CD4-positive, CD25-positive, alpha-beta regulatory T cell (primary cell): ENCODE measurements at regions not wholly inside any gene's neighbourhood (a gene's known extent, or its start where the extent isn't known, plus 50 kb on each side); places are given as distances from the start of the nearest gene placed in this dataset.

ENCODE experiments used
- ATAC-seq, 2 donors: fragments of 150-1000 bp; cut with Tn5 transposase; one replicate each; pipeline ENCODE4 v1.10.0; 2021; ENCODE audit warnings: low read depth in 2 of 2, moderate number of reproducible peaks in 2 of 2, moderate library complexity in 1 of 2
- DNase-seq, 3 donors: peaks; one replicate each; pipeline versions ENCODE4 v3.0.0 to v3.0.0-alpha.2; 2012 to 2022; ENCODE audit warnings: mixed read lengths in 1 of 3
- H3K27ac ChIP-seq: one replicate; pipeline ENCODE4 v1.7.0; 2013; ENCODE audit warnings: mild to moderate bottlenecking, low read length; ENCODE audit not compliant: insufficient read depth, poor library complexity, severe bottlenecking
- H3K27me3 ChIP-seq: one replicate; pipeline ENCODE4 v1.7.0; 2013; ENCODE audit warnings: low read length; ENCODE audit not compliant: control insufficient read depth, insufficient read depth
- H3K36me3 ChIP-seq: one replicate; pipeline ENCODE4 v1.7.0; 2013; ENCODE audit warnings: mild to moderate bottlenecking, low read length, moderate library complexity; ENCODE audit not compliant: control insufficient read depth, insufficient read depth
- H3K4me1 ChIP-seq: 2 replicates; pipeline ENCODE4 v1.7.0; 2013; ENCODE audit warnings: mild to moderate bottlenecking, low read length; ENCODE audit not compliant: insufficient read depth, control insufficient read depth, poor library complexity, severe bottlenecking
- H3K4me3 ChIP-seq: one replicate; pipeline ENCODE4 v1.7.0; 2013; ENCODE audit warnings: low read depth, mild to moderate bottlenecking, low read length, moderate library complexity
- H3K9me3 ChIP-seq, 2 experiments: 1 replicate in 1 of 2; 2 replicates in 1 of 2; pipeline ENCODE4 v1.7.0; 2013; ENCODE audit warnings: low read length in 2 of 2, mild to moderate bottlenecking in 1 of 2, moderate library complexity in 1 of 2; ENCODE audit not compliant: control insufficient read depth in 2 of 2
- H3K27ac Mint-ChIP-seq, 3 donors: one replicate each; pipeline ENCODE4 v1.8.0; 2020 to 2022; ENCODE audit warnings: mild to moderate bottlenecking in 3 of 3, mixed read lengths in 3 of 3, moderate library complexity in 2 of 3
- H3K27me3 Mint-ChIP-seq: one replicate; pipeline ENCODE4 v1.8.0; 2022; ENCODE audit warnings: mild to moderate bottlenecking, mixed read lengths
- H3K36me3 Mint-ChIP-seq: one replicate; pipeline ENCODE4 v1.8.0; 2020; ENCODE audit warnings: mixed read lengths
- H3K4me1 Mint-ChIP-seq, 4 donors: one replicate each; pipeline ENCODE4 v1.8.0; 2020 to 2022; ENCODE audit warnings: mixed read lengths in 4 of 4, mild to moderate bottlenecking in 1 of 4
- H3K4me3 Mint-ChIP-seq, 4 donors: one replicate each; pipeline ENCODE4 v1.8.0; 2020 to 2022; ENCODE audit warnings: mild to moderate bottlenecking in 4 of 4, mixed read lengths in 4 of 4, moderate library complexity in 3 of 4
- H3K9me3 Mint-ChIP-seq, 7 donors: one replicate each; pipeline ENCODE4 v1.8.0; 2020 to 2022; ENCODE audit warnings: mixed read lengths in 7 of 7, mild to moderate bottlenecking in 3 of 7, moderate library complexity in 2 of 7

DNA sequence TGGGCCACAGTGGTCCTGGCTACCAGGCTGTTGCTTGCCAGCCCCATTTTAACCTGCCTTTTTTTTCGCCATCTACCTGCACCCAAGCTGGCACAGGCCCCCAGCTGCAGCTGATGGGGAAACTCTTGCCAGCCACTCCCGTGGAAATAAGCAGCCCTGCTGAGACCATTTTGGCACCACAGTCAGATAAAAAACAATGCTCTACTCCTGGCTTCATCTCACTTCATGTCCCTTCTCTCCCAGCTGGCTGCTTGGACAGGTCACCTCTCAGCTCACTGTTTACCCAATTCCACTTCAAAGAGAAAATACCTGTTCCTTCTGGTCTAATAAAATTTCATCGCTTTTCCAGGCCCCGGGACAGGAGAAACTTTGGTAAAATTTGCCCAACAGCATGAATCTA is 322.6 kb upstream of the SLC30A5 start:
- no peaks in the 10 kb centered on the region for H3K4me1 Mint-ChIP-seq
- H3K9me3 Mint-ChIP-seq = peaks cover 0 to 2% (median 0%) of the 10 kb centered on the region in 7 donors
- peaks cover 4% of the 10 kb centered on the region for H3K27me3 Mint-ChIP-seq

DNA sequence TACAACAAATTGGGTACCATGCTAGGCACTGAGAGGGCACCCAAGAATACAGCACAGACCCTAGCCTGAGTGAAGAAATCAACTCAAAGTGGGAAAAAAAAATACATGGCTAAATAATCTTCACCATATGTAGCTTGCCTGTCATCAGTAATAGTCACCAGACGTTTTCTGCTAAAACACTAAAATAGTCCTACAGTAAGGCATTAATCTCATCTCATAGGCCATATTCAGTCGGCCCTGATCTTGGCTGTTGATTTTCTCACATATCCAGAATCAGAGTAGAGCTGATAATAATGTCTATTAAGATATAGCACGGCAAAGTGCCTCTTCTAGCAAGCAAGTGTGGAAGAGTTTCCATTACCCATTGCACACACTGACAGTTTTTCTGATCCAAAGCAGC is 322.1 kb upstream of the SLC30A5 start:
- H3K9me3 ChIP-seq = no peaks in the 10 kb centered on the region
- no peak for DNase-seq
- no peaks in the 10 kb centered on the region for H3K36me3 ChIP-seq
- H3K4me3 ChIP-seq = no peak overlapping the region
- ATAC-seq = no peak
- no peak overlapping the region for H3K27ac ChIP-seq
- no peaks in the 10 kb centered on the region for H3K36me3 Mint-ChIP-seq
- peaks cover 0 to 2% (median 0%) of the 10 kb centered on the region in 7 donors for H3K9me3 Mint-ChIP-seq
- no peak overlapping the region for H3K27ac Mint-ChIP-seq
- no peak overlapping the region for H3K4me3 Mint-ChIP-seq
- no peaks in the 10 kb centered on the region for H3K4me1 ChIP-seq
- peaks cover 4% of the 10 kb centered on the region for H3K27me3 Mint-ChIP-seq
- H3K4me1 Mint-ChIP-seq = no peaks in the 10 kb centered on the region
- peaks cover 2% of the 10 kb centered on the region for H3K27me3 ChIP-seq

More for the DNA sequence above, 322.6 kb upstream of the SLC30A5 start:
- H3K27ac Mint-ChIP-seq = no peak overlapping the region
- DNase-seq = no peak
- no peaks in the 10 kb centered on the region for H3K4me1 ChIP-seq
- H3K36me3 Mint-ChIP-seq = no peaks in the 10 kb centered on the region
- no peak for ATAC-seq
- H3K27me3 ChIP-seq = peaks cover 2% of the 10 kb centered on the region
- no peak overlapping the region for H3K4me3 Mint-ChIP-seq
- H3K36me3 ChIP-seq = no peaks in the 10 kb centered on the region
- H3K27ac ChIP-seq = no peak overlapping the region
- no peaks in the 10 kb centered on the region for H3K9me3 ChIP-seq
- no peak overlapping the region for H3K4me3 ChIP-seq

DNA sequence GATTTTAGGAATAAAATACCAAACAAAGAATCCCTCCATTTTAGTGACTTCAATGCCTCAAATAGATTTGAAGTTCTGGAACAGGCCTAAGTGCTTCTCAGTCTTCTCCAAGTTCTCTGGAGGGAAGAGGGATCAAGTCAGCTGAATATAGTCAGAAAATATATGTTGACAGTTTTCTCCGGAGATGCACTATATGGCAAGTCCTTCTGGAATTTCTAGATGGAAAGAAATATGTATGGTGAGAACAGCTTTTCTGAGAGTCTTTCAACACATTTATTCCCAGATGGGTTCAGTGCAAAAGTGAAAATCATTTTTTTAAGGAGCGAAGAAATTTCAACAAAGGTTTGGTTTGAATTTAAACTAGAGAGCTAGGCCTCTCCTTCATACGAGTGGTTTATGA is 317.4 kb upstream of the SLC30A5 start:
- no peak overlapping the region for H3K27ac Mint-ChIP-seq
- no peak overlapping the region for H3K4me3 Mint-ChIP-seq
- no peak for DNase-seq
- Histone ChIP-seq H3K4me1 (no peaks in the 10 kb centered on the region), H3K27ac (no peak overlapping the region), H3K4me3 (no peak overlapping the region), H3K27me3 (peaks cover 2% of the 10 kb centered on the region), H3K36me3 (no peaks in the 10 kb centered on the region), H3K9me3 (no peaks in the 10 kb centered on the region)
- H3K27me3 Mint-ChIP-seq = peaks cover 4% of the 10 kb centered on the region
- no peak for ATAC-seq
- no peaks in the 10 kb centered on the region for H3K36me3 Mint-ChIP-seq
- no peaks in the 10 kb centered on the region for H3K4me1 Mint-ChIP-seq
- peaks cover 0 to 2% (median 0%) of the 10 kb centered on the region in 7 donors for H3K9me3 Mint-ChIP-seq

DNA sequence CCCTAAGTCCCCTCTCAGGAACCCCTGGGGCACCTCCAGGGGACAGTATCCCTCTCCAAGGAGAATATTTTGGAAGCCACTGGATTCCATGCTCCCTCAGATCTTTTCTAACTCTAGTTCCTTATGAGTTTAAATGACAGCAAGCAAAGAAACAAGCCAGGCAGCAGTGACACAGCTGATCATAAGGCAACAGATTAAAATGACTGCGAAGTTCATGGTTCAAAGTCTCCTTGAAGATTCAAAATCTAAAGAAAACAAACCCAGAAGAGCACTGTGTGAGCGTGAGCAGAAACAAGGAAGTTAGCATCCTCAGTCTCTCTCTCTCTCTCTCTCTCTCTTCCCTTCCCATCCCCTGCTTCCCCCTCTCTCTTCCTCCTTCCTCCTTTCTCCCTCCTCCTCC is 316.7 kb upstream of the SLC30A5 start:
- Histone ChIP-seq H3K9me3 (no peaks in the 10 kb centered on the region), H3K27ac (no peak overlapping the region), H3K36me3 (no peaks in the 10 kb centered on the region), H3K4me3 (no peak overlapping the region), H3K4me1 (no peaks in the 10 kb centered on the region), H3K27me3 (no peaks in the 10 kb centered on the region)
- Mint-ChIP-seq H3K27me3 (peaks cover 4% of the 10 kb centered on the region), H3K4me3 (no peak overlapping the region), H3K36me3 (no peaks in the 10 kb centered on the region), H3K9me3 (peaks cover 0 to 2% (median 0%) of the 10 kb centered on the region in 7 donors), H3K4me1 (no peaks in the 10 kb centered on the region), H3K27ac (no peak overlapping the region)
- DNase-seq (no peak), ATAC-seq (no peak)

GRCh38 chr5:68778484-68778883 is 315.3 kb upstream of the SLC30A5 start:
- Mint-ChIP-seq H3K27me3 (peaks cover 10% of the 10 kb centered on the region), H3K4me1 (no peaks in the 10 kb centered on the region), H3K27ac (no peak overlapping the region), H3K36me3 (no peaks in the 10 kb centered on the region), H3K9me3 (peaks cover 2 to 6% (median 3%) of the 10 kb centered on the region in 7 donors), H3K4me3 (no peak overlapping the region)
- no peak for ATAC-seq
- no peak for DNase-seq
- H3K27ac ChIP-seq = no peak overlapping the region
- H3K4me1 ChIP-seq = no peaks in the 10 kb centered on the region
- no peaks in the 10 kb centered on the region for H3K27me3 ChIP-seq
- no peaks in the 10 kb centered on the region for H3K9me3 ChIP-seq
- H3K4me3 ChIP-seq = no peak overlapping the region
- no peaks in the 10 kb centered on the region for H3K36me3 ChIP-seq

DNA sequence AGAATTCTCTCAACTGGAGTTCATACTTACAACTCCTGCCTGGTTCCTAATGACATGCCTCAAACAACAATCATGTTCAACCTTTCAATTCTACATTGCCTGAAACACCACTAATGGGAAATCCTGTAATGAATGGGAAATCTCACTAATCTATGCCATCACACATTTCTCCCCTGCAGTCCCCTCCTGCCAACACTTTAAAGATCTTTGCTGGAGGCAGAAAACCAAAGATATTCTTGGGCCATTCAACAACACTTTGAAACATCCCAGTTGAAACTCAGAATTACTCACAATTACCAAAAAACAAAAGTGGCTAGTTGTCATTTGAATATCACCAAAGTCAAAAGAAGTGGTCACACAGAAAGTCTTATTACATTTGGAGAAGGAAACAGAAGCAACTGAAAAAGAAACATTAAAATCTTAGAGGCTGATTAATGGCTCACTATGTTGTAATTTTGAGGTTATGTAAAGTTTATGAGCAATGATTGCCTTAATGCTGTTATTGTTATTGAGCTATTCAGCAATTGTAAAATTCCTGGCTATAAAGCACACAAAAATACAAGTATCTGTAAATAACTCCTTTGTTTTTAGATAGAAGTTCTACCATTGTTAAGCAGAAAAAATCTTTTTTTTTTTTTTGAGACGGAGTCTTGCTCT is 313.4 kb upstream of the SLC30A5 start:
- H3K4me3 ChIP-seq = no peak overlapping the region

GRCh38 chr5:68793074-68793473 is 300.7 kb upstream of the SLC30A5 start:
- peaks cover 17% of the 10 kb centered on the region for H3K27me3 Mint-ChIP-seq
- H3K27ac ChIP-seq = no peak overlapping the region
- no peak overlapping the region for H3K4me3 Mint-ChIP-seq
- H3K4me1 Mint-ChIP-seq = no peaks in the 10 kb centered on the region
- no peaks in the 10 kb centered on the region for H3K4me1 ChIP-seq
- ATAC-seq (no peak), DNase-seq (no peak)
- H3K36me3 ChIP-seq = no peaks in the 10 kb centered on the region
- no peaks in the 10 kb centered on the region for H3K27me3 ChIP-seq
- no peaks in the 10 kb centered on the region for H3K36me3 Mint-ChIP-seq
- peaks cover 0 to 4% (median 0%) of the 10 kb centered on the region in 7 donors for H3K9me3 Mint-ChIP-seq
- no peak overlapping the region for H3K27ac Mint-ChIP-seq
- no peaks in the 10 kb centered on the region for H3K9me3 ChIP-seq
- no peak overlapping the region for H3K4me3 ChIP-seq

More for the DNA sequence above, 313.4 kb upstream of the SLC30A5 start:
- no peaks in the 10 kb centered on the region for H3K4me1 Mint-ChIP-seq
- Histone ChIP-seq H3K9me3 (no peaks in the 10 kb centered on the region), H3K27me3 (no peaks in the 10 kb centered on the region), H3K27ac (no peak overlapping the region), H3K36me3 (no peaks in the 10 kb centered on the region), H3K4me1 (no peaks in the 10 kb centered on the region)
- no peak overlapping the region for H3K27ac Mint-ChIP-seq
- ATAC-seq (no peak), DNase-seq (no peak)
- H3K9me3 Mint-ChIP-seq = peaks cover 2 to 12% (median 6%) of the 10 kb centered on the region in 7 donors
- no peak overlapping the region for H3K4me3 Mint-ChIP-seq
- no peaks in the 10 kb centered on the region for H3K36me3 Mint-ChIP-seq
- peaks cover 13% of the 10 kb centered on the region for H3K27me3 Mint-ChIP-seq

DNA sequence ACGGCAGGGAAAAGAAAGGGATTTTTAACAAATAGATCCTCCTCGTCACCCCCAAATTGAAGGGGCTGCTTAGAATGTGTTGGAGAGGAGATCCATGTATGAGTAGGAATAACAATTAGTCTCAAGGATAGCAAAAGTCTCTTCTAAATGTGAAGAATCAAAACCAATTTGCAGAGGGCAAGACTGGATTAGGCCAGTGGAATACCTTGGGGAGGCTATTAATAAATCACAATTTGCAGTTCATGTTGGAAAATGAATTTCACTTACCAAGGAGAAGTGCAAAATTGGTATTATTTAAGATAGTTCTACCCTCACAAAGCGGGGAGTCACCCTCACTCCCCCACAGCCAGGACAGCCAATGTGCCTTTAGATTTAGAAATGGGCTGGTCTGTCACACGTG is 299.8 kb upstream of the SLC30A5 start:
- H3K9me3 ChIP-seq = no peaks in the 10 kb centered on the region
- peaks cover 0 to 4% (median 0%) of the 10 kb centered on the region in 7 donors for H3K9me3 Mint-ChIP-seq
- H3K36me3 Mint-ChIP-seq = no peaks in the 10 kb centered on the region
- no peak for ATAC-seq
- peaks cover 17% of the 10 kb centered on the region for H3K27me3 Mint-ChIP-seq
- no peaks in the 10 kb centered on the region for H3K36me3 ChIP-seq
- H3K4me3 Mint-ChIP-seq = no peak overlapping the region
- no peak overlapping the region for H3K4me3 ChIP-seq
- no peaks in the 10 kb centered on the region for H3K27me3 ChIP-seq
- H3K27ac ChIP-seq = no peak overlapping the region
- H3K4me1 ChIP-seq = no peaks in the 10 kb centered on the region
- no peak for DNase-seq
- no peaks in the 10 kb centered on the region for H3K4me1 Mint-ChIP-seq
- no peak overlapping the region for H3K27ac Mint-ChIP-seq
